ENCODE measurements at regions not wholly inside any gene's neighbourhood (a gene's known extent, or its start where the extent isn't known, plus 50 kb on each side); places are given as distances from the start of the nearest gene placed in this dataset.

DNA sequence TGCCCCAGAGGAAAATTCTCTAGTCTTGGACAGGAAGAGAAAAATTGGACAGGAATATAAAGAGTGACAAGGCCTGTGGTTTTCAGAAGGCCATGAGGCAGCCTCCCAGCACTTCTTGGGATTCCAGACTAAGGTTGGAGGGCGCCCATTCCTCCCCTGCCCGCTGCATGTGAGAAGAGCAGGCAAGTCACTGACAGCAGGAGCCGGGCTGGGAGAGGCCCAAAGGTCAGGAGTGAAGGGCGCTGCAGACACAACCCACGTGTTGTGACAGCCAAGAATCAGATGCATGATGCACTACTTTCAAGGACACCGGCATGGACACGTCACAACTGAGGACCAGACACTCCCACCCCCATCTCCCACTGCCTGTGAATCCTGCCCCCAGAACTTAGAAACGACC, 256.7 kb downstream of the CBLN1 start:
- no TSS peak for BruUV-seq (replicated peaks)
- DNase-seq (ENCODE audit: low read depth, low spot score) = no peak
- no peaks in the 10 kb centered on the region for H3K27me3 ChIP-seq (ENCODE audit: control insufficient read depth, insufficient read depth, low read length)
- TF ChIP-seq, protein P1, sequence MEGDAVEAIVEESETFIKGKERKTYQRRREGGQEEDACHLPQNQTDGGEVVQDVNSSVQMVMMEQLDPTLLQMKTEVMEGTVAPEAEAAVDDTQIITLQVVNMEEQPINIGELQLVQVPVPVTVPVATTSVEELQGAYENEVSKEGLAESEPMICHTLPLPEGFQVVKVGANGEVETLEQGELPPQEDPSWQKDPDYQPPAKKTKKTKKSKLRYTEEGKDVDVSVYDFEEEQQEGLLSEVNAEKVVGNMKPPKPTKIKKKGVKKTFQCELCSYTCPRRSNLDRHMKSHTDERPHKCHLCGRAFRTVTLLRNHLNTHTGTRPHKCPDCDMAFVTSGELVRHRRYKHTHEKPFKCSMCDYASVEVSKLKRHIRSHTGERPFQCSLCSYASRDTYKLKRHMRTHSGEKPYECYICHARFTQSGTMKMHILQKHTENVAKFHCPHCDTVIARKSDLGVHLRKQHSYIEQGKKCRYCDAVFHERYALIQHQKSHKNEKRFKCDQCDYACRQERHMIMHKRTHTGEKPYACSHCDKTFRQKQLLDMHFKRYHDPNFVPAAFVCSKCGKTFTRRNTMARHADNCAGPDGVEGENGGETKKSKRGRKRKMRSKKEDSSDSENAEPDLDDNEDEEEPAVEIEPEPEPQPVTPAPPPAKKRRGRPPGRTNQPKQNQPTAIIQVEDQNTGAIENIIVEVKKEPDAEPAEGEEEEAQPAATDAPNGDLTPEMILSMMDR (IDR thresholded peaks at IDR 0.05) = no peak
- TF ChIP-seq TCF7L2 (IDR thresholded peaks at IDR 0.05; ENCODE audit: low read depth, low read length) = no peak
- TF ChIP-seq SIN3A (IDR thresholded peaks at IDR 0.05; ENCODE audit: borderline replicate concordance, insufficient read depth, low read depth, low read length) = no peak
- no peak for TF ChIP-seq POLR2AphosphoS5 (IDR thresholded peaks at IDR 0.05; ENCODE audit: low read depth, low read length)
- no peak for TF ChIP-seq REST (IDR thresholded peaks at IDR 0.05; ENCODE audit: insufficient read depth in 1 of 2, low read depth in 2 of 2, low read length in 1 of 2)
- H3K4me1 ChIP-seq (ENCODE audit: control insufficient read depth, insufficient read depth, low read length) = peaks cover 15% of the 10 kb centered on the region
- H3K36me3 ChIP-seq (ENCODE audit: control insufficient read depth, insufficient read depth, low read length) = no peaks in the 10 kb centered on the region
- no peaks in the 10 kb centered on the region for H3K9me3 ChIP-seq (ENCODE audit: control insufficient read depth, insufficient read depth, low read depth, low read length)
- no peak for ATAC-seq
- ChIA-PET POLR2A (no interaction called here), CTCF (no interaction called here)
- no peak overlapping the region for H3K4me3 ChIP-seq (ENCODE audit: low read depth in 2 of 2, low read length in 2 of 2)
- no peak overlapping the region for H3K27ac ChIP-seq (ENCODE audit: low read length)
- intact Hi-C loops (cut with micrococcal nuclease; ENCODE audit: unreplicated experiment) (no loop called here), in situ Hi-C loops (cut with HindIII; ENCODE audit: low pct_unique_long_range_greater_than_20kb, low sequenced_read_pairs) (no loop called here)

DNA sequence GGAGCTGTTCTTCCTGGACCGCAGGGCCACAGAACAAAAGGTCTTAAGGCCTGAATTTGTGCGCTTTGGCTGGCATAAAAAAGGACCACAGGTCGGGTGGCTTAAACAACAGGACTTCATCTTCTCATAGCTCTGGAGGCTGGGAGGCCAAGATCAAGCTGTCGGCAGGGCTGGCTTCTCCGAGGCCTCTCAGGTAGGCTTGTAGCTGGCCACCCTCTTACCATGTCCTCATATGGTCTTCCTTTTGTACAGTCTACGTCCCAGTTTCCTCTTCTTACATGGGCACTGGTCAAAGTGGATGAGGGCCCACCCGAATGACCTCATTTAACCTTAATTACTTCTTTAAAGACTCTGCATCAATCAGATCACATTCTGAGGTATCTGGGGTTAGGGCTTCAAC, 257.6 kb downstream of the CBLN1 start:
- H3K27me3 ChIP-seq (ENCODE audit: control insufficient read depth, insufficient read depth, low read length) = no peaks in the 10 kb centered on the region

More for the DNA sequence above, 257.6 kb downstream of the CBLN1 start:
- in situ Hi-C loops (cut with HindIII; ENCODE audit: low pct_unique_long_range_greater_than_20kb, low sequenced_read_pairs) (no loop called here), intact Hi-C loops (cut with micrococcal nuclease; ENCODE audit: unreplicated experiment) (no loop called here)
- DNase-seq (ENCODE audit: low read depth, low spot score) = no peak
- no TSS peak for BruUV-seq (replicated peaks)
- TF ChIP-seq, protein P1 (IDR thresholded peaks at IDR 0.05) = no peak
- H3K4me1 ChIP-seq (ENCODE audit: control insufficient read depth, insufficient read depth, low read length) = peaks cover 15% of the 10 kb centered on the region
- no peak overlapping the region for H3K4me3 ChIP-seq (ENCODE audit: low read depth in 2 of 2, low read length in 2 of 2)
- H3K36me3 ChIP-seq (ENCODE audit: control insufficient read depth, insufficient read depth, low read length) = no peaks in the 10 kb centered on the region
- ATAC-seq = no peak
- H3K27ac ChIP-seq (ENCODE audit: low read length) = no peak overlapping the region
- no peaks in the 10 kb centered on the region for H3K9me3 ChIP-seq (ENCODE audit: control insufficient read depth, insufficient read depth, low read depth, low read length)
- ChIA-PET POLR2A (no interaction called here), CTCF (no interaction called here)

All from Panc1 (cell line).